DMS 273 (cell line): ENCODE measurements at regions not wholly inside any gene's neighbourhood (a gene's known extent, or its start where the extent isn't known, plus 50 kb on each side); places are given as distances from the start of the nearest gene placed in this dataset.

Source experiments
- DNase-seq: peaks from one replicate; lab custom pipeline; 2025; ENCODE audit not compliant: unreplicated experiment; lab: John Stamatoyannopoulos, UW

DNA sequence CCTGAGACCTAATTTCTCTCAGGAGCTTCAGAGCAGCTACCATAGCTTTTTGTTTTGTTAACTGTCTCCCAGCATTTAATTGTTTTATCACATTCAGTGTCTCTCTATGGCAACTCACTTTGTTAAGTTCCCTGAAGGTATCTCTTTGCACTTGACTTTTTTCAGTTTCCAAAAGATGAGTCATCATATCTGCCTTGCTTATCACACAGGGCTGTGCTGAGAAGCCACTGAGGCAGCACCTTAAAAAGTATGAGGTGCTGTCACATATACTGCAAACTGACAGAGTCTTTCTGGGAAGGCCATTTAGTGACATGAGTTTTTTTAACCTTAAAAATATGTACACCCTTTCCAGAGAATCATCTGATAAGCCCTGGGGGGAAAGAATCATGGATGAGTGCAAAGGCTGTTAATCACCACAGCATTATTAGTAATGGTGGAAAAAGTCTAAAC lies 56.8 kb downstream of the PPP1R3C start:
- no peak for DNase-seq

DNA sequence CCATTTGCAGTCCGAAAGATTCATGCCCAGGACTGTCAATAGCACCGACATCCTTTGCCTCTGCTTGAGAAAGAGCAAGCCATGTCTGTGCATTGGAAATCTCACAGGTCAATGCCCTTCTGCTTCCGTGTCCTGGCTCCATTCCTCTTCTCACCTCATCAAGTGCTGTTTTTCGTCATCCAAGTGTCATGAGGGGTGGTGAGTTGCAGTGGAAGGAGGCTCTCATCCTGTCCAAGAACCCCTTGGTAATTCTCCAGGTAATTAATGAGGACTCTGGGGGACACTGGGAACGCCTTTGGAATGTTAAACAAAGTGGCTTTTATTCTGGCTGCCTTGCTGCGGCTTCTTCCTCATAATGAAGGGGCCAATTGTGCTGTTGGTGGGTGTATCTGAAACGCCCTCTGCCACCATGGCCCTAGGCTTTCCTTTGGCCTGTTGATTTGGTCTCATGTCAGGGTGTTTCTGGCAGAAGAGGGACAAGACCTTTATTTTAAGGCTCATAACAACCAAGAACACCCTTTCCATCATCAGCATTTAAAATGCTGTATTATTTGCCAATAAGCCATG lies 57.7 kb downstream of the PPP1R3C start:
- no peak for DNase-seq

GRCh38 chr10:91574236-91574635 lies 58.6 kb downstream of the PPP1R3C start:
- DNase-seq, result no peak

DNA sequence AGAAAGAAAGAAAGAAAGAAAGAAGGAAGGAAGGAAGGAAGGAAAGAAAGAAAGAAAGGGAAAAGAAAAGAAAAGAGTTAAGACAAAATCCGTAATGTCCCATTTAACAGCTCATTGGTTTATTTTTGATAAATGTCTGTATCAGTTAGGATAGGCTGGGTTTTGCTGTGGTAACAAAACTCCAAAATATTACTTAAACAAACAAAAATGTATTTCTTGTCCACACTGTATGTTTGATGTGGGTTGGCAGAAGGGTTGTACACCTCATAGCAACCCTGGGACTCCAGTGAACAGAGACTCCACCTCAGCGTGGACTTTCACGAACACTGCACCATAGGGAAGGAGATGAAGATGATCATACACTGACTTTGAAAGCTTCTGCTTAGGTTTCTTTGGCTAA lies 59.6 kb downstream of the PPP1R3C start:
- DNase-seq, result no peak

GRCh38 chr10:91571671-91572070 lies 61.2 kb downstream of the PPP1R3C start:
- no peak for DNase-seq

- no peak for DNase-seq
Observed at GRCh38 chr10:91570220-91570619, 62.7 kb downstream of the PPP1R3C start.

DNA sequence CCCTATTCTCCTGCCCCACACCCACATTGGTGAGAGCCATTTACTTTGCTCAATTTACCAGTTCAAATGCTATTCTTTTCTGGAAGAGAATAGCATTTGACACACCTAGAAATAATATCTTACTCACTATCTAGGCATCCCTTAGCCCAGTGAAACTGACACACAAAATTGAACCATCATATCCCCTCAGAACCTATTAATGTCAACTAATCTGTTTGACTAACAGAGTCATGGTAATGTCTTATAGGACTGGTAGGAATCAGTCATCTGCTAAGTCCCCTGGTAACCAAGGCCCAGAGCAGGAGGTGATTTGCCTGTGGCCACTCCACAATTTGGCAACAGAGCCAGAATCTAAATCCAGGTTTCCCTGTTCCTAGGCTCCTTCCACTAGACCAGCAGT lies 63.3 kb downstream of the PPP1R3C start:
- peak; percentile 12 for DNase-seq

GRCh38 chr10:91567815-91568214 lies 65.1 kb downstream of the PPP1R3C start:
- no peak for DNase-seq

- DNase-seq, result no peak
Observed at GRCh38 chr10:91566115-91566514, 66.8 kb downstream of the PPP1R3C start.

DNA sequence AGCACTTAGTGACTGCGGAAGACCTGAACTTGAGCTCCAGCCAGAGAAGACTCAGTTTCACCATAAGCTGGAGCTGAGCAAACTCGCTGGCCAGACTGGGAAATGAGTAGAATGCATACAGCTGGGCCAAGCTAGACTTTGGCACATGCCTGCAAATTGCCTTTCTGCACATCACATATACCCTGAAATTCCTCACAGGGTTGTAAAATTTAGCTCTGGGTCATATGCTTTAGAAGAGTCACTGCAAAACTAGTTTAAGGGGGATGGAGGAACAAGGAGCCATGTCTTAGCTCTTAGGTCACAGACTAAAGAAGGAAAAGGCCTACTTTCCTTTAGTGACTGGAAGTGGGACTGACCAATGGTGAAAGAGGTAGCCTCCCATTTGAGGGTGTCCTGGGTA lies 67.6 kb downstream of the PPP1R3C start:
- DNase-seq, result no peak

DNA sequence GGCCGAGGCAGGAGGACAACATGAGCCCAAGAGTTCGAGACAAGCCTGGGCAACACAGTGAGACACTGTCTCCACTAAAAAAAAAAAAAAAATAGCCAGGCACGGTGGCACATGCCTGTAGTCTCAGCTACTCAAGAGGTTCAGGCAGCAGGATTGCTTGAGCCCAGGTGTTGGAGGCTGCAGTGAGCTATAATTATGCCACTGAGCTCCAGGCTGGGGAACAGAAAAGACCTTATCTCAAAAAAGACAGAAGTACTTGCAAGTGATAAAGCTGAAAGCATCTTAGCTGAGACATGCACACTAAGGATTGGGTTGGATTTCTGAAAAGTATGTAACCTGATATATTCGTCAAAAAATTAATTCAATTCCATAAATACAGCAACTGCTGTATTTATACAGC lies 68.4 kb downstream of the PPP1R3C start:
- no peak for DNase-seq
